ENCODE measurements at regions not wholly inside any gene's neighbourhood (a gene's known extent, or its start where the extent isn't known, plus 50 kb on each side); places are given as distances from the start of the nearest gene placed in this dataset.

DNA sequence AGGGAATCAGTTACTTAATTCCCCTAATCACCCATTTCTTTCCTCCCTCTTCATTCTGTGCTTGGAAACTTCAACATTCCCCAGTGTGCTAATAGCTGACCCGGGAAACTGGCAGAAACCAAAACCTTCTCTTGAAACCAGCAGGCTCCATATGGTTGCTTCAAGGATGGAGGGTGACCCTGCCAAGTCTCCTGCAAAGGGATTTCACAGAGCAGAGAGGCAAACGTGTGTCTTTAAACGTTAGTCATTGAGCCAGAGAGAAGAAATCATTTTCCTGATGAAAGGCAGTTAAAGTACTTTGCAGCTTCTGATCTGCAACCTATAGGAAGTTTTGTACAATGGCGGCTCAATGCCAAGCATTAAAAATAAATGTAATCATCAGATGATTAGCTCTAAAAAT, 220.9 kb downstream of the POU4F1 start:
- TF ChIP-seq, protein P1, sequence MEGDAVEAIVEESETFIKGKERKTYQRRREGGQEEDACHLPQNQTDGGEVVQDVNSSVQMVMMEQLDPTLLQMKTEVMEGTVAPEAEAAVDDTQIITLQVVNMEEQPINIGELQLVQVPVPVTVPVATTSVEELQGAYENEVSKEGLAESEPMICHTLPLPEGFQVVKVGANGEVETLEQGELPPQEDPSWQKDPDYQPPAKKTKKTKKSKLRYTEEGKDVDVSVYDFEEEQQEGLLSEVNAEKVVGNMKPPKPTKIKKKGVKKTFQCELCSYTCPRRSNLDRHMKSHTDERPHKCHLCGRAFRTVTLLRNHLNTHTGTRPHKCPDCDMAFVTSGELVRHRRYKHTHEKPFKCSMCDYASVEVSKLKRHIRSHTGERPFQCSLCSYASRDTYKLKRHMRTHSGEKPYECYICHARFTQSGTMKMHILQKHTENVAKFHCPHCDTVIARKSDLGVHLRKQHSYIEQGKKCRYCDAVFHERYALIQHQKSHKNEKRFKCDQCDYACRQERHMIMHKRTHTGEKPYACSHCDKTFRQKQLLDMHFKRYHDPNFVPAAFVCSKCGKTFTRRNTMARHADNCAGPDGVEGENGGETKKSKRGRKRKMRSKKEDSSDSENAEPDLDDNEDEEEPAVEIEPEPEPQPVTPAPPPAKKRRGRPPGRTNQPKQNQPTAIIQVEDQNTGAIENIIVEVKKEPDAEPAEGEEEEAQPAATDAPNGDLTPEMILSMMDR (IDR thresholded peaks at IDR 0.05): no peak
- TF ChIP-seq EP300 (IDR thresholded peaks at IDR 0.05): no peak
